Panc1 (cell line): ENCODE measurements at regions not wholly inside any gene's neighbourhood (a gene's known extent, or its start where the extent isn't known, plus 50 kb on each side); places are given as distances from the start of the nearest gene placed in this dataset.
"Not testable (repeated sequence)": the region's sequence is repeated elsewhere in the genome, so short reads cannot be mapped to it uniquely, and the experiment has no call there.

Source experiments
- ATAC-seq: fragments of 200-7000 bp; cut with Tn5 transposase; 2 replicates; pipeline ENCODE4 v1.9.1; 2020; ENCODE audit warnings: mild to moderate bottlenecking, moderate library complexity
- BruUV-seq: library from RNA; stranded (reverse); fragments of 400-500 nt; replicated peaks from 2 replicates; lab custom pipeline; 2021; lab: Mats Ljungman, UMichigan
- CTCF ChIA-PET: fragments of 300-600 bp; sonication (Branson Sonifier 250); formaldehyde crosslinking; loops from one replicate; lab custom pipeline; 2022; ENCODE audit warnings: antibody characterized with exemption; lab: Charles Lee
- POLR2A ChIA-PET: fragments of 300-600 bp; sonication (Branson Sonifier 250); formaldehyde crosslinking; loops from one replicate; lab custom pipeline; 2022; ENCODE audit warnings: antibody characterized with exemption; lab: Charles Lee
- DNase-seq: peaks from one replicate; pipeline ENCODE4 v3.0.0-alpha.2; 2010; ENCODE audit warnings: low read depth, low spot score
- H3K27ac ChIP-seq: 2 replicates; pipeline ENCODE4 v1.5.1; 2011; ENCODE audit warnings: mild to moderate bottlenecking, low read length, inconsistent platforms
- H3K27me3 ChIP-seq: fragments of 200-500 bp; sonication (Bioruptor generic); 2 replicates; pipeline ENCODE4 v1.6.0; 2014; ENCODE audit warnings: low read length, inconsistent platforms; ENCODE audit not compliant: control insufficient read depth, insufficient read depth
- H3K36me3 ChIP-seq: fragments of 200-500 bp; sonication (Bioruptor generic); 2 replicates; pipeline ENCODE4 v1.5.1; 2014; ENCODE audit warnings: inconsistent platforms, mild to moderate bottlenecking, low read length, moderate library complexity; ENCODE audit not compliant: control insufficient read depth, insufficient read depth
- H3K4me1 ChIP-seq: 2 replicates; pipeline ENCODE4 v1.5.1; 2011; ENCODE audit warnings: inconsistent platforms, mild to moderate bottlenecking, low read length, moderate library complexity; ENCODE audit not compliant: control insufficient read depth, insufficient read depth
- H3K4me3 ChIP-seq, 2 experiments: 2 replicates each; pipeline ENCODE4 v1.5.1; 2011 to 2012; ENCODE audit warnings: low read depth in 2 of 2, low read length in 2 of 2, mild to moderate bottlenecking in 2 of 2, inconsistent platforms in 1 of 2, moderate library complexity in 1 of 2
- H3K9me3 ChIP-seq: fragments of 200-500 bp; sonication (Bioruptor generic); 2 replicates; pipeline ENCODE4 v1.5.1; 2014; ENCODE audit warnings: low read depth, mild to moderate bottlenecking, inconsistent platforms, low read length, moderate library complexity; ENCODE audit not compliant: control insufficient read depth, insufficient read depth
- CTCF ChIP-seq: fragments of 450-650 bp; IDR thresholded peaks from 2 replicates; pipeline ENCODE4 v1.5.1; 2017; ENCODE audit warnings: mild to moderate bottlenecking
- POLR2AphosphoS5 ChIP-seq: IDR thresholded peaks from 2 replicates; pipeline ENCODE4 v1.6.1; 2012; ENCODE audit warnings: mild to moderate bottlenecking, low read depth, low read length, moderate library complexity
- REST ChIP-seq, 2 experiments: IDR thresholded peaks; 2 replicates each; pipeline ENCODE4 v1.6.1; 2011 to 2012; ENCODE audit warnings: low read depth in 2 of 2, control low read depth in 1 of 2, low read length in 1 of 2, mild to moderate bottlenecking in 1 of 2, moderate library complexity in 1 of 2; ENCODE audit not compliant: insufficient read depth in 1 of 2
- SIN3A ChIP-seq: IDR thresholded peaks from 2 replicates; pipeline ENCODE4 v1.6.1; 2012; ENCODE audit warnings: low read depth, mild to moderate bottlenecking, low read length, moderate library complexity, borderline replicate concordance; ENCODE audit not compliant: insufficient read depth
- TCF7L2 ChIP-seq: IDR thresholded peaks from 2 replicates; pipeline ENCODE4 v1.6.1; 2011; ENCODE audit warnings: mild to moderate bottlenecking, low read depth, low read length, inconsistent platforms
- in situ Hi-C: cut with HindIII; loops from 2 replicates; pipeline ENCODE4 v1.10.0; 2016; ENCODE audit warnings: low sequenced_read_pairs, low pct_unique_long_range_greater_than_20kb
- intact Hi-C: fragments of 100-400 bp; cut with micrococcal nuclease; formaldehyde crosslinking; loops from one replicate; pipeline ENCODE4 v1.10.0; 2022; ENCODE audit not compliant: unreplicated experiment

- ChIA-PET CTCF (no interaction called here), POLR2A (no interaction called here)
- BruUV-seq: no TSS peak
- Histone ChIP-seq H3K4me1 (no peaks in the 10 kb centered on the region), H3K27me3 (no peaks in the 10 kb centered on the region), H3K27ac (no peak overlapping the region), H3K9me3 (no peaks in the 10 kb centered on the region), H3K36me3 (no peaks in the 10 kb centered on the region), H3K4me3 (no peak overlapping the region)
- ATAC-seq: no peak
- DNase-seq: no peak
- in situ Hi-C loops (no loop called here), intact Hi-C loops (no loop called here)
- TF ChIP-seq SIN3A (no peak), REST (IDR thresholded peaks at IDR 0.05; ENCODE audit: insufficient read depth in 1 of 2, low read depth in 2 of 2, low read length in 1 of 2) (no peak), TCF7L2 (no peak), POLR2AphosphoS5 (no peak), CTCF (no peak)
These were observed 98.4 kb upstream of the LYPLAL1 start for GRCh38 chr1:219075121-219075879.

GRCh38 chr1:219076326-219076937 lies 97.2 kb upstream of the LYPLAL1 start:
- Histone ChIP-seq H3K4me1 (no peaks in the 10 kb centered on the region), H3K4me3 (no peak overlapping the region), H3K27ac (no peak overlapping the region), H3K27me3 (no peaks in the 10 kb centered on the region), H3K36me3 (no peaks in the 10 kb centered on the region), H3K9me3 (no peaks in the 10 kb centered on the region)
- POLR2A ChIA-PET: no interaction called here
- DNase-seq (no peak), ATAC-seq (no peak)
- TF ChIP-seq CTCF: no peak
- no peak for TF ChIP-seq POLR2AphosphoS5
- no peak for TF ChIP-seq TCF7L2
- TF ChIP-seq SIN3A: no peak
- TF ChIP-seq REST (IDR thresholded peaks at IDR 0.05; ENCODE audit: insufficient read depth in 1 of 2, low read depth in 2 of 2, low read length in 1 of 2): no peak
- intact Hi-C loops (no loop called here), in situ Hi-C loops (no loop called here)
- BruUV-seq: no TSS peak
- CTCF ChIA-PET: no interaction called here

GRCh38 chr1:219077767-219078166 lies 95.9 kb upstream of the LYPLAL1 start:
- in situ Hi-C loops, H3K27ac ChIP-seq, H3K36me3 ChIP-seq: not testable (repeated sequence)

More at GRCh38 chr1:219077767-219078166, 95.9 kb upstream of the LYPLAL1 start:
- POLR2A ChIA-PET, DNase-seq, H3K27me3 ChIP-seq, intact Hi-C loops, H3K9me3 ChIP-seq, CTCF ChIA-PET, ATAC-seq, BruUV-seq, H3K4me1 ChIP-seq, H3K4me3 ChIP-seq: not testable (repeated sequence)
